ENCODE measurements at regions not wholly inside any gene's neighbourhood (a gene's known extent, or its start where the extent isn't known, plus 50 kb on each side); places are given as distances from the start of the nearest gene placed in this dataset.

DNA sequence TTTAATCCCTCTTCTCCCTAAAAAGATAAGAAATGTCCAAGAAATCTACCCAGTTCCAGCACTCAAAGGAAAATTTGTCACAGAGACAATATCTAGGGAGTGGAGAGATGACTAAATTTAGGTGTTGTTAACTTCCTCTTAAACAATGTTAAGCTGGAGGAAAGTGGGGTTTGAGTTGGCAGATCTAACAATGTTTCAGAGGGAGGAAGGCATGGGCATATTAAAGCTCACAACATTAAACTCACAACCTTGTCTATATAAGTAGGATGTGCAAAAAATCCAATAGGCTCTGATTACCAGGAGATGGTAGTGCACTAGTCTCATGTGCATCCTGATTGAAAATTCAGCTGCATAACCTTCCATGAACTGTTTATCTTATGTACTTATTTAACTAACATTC lies 190.1 kb downstream of the BARHL2 start:
- no peak for TF ChIP-seq POLR2A (IDR thresholded peaks at IDR 0.05; ENCODE audit: low read depth, low read length)
- no peak for TF ChIP-seq POLR2AphosphoS5 (IDR thresholded peaks at IDR 0.05; ENCODE audit: low read depth, low read length)
- TF ChIP-seq PAX5 (IDR thresholded peaks at IDR 0.05; ENCODE audit: insufficient read depth, low read length, severe bottlenecking) = no peak
- no peak for TF ChIP-seq TAF1 (IDR thresholded peaks at IDR 0.05; ENCODE audit: low read depth, low read length)
